HG02870 (cell line): ENCODE measurements at regions not wholly inside any gene's neighbourhood (a gene's known extent, or its start where the extent isn't known, plus 50 kb on each side); places are given as distances from the start of the nearest gene placed in this dataset.

ENCODE experiments used
- ATAC-seq: cut with Tn5 transposase; IDR thresholded peaks from one replicate; pipeline ENCODE4 v1.9.1; 2021; ENCODE audit warnings: mild to moderate bottlenecking, moderate library complexity; ENCODE audit not compliant: unreplicated experiment

DNA sequence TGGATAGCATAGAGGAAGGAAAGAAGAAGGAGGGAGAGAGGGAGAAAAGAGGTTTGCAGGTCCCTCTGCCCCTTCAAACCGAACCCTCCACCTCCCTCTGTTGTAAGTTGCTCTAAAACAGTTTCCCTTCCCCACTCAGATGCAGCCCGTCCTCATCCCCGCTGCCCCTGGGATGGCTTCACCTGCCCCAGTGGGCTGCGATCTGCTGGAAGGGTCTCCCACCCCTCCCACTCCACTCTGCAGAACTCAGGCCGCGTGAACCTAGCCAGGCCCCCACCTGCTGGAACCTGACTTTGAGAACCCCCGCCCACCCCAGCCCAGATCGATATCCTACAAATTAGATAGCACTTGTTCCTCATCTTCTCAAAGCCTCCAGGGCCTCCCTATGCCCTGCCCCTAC lies 190.8 kb downstream of the DLL1 start:
- no peak for ATAC-seq

DNA sequence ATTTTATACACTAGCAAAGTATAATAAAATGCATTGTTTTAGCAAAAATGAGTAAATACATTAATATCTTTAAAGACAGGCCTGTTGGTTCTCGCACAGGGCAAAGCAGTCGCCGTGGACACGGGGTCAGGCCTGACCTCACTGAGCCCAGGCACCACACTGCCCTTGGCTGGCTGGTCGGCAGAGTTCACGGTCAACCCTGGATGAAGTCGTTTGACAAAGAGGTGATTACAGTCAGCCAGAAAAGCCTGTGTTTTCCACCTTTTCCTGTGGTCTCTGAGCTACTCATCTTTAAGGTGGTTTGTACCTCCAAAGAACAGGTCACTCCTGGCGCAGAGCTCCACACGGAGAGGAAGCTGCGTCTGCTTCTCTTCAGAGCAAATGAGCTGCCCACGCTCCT lies 191.5 kb downstream of the DLL1 start:
- no peak for ATAC-seq

DNA sequence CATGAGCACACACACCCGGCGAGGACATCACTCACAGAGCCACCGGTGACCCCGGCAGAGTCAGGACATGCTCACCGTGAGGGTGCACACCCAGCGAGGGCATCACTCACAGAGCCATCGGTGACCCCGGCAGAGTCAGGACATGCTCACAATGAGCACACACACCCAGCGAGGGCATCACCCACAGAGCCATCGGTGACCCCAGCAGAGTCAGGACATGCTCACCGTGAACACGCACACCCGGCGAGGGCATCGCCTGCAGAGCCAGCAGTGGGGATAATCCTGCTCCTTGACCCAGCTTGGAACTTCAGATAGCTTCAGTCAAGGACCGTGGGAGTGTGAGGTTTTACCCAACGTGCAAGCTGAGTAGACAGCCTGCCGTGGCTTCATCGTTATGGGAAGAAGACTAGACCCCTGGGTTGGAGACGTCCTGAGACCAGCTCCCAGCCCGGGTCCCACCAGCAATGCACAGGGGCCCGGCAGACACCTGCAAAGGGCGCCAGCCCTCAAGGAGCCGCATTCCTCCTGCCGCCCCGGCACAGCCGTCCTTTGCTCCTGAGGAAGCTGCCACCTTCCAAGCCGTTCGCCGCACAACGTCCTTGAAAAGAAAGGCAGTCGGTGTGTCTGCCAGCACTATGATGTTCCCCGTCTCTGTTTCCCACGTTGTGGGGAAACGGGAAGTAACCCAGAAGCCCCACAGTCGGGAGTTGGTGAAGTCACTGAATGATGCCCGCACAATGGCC lies 192.3 kb downstream of the DLL1 start:
- ATAC-seq, result no peak

DNA sequence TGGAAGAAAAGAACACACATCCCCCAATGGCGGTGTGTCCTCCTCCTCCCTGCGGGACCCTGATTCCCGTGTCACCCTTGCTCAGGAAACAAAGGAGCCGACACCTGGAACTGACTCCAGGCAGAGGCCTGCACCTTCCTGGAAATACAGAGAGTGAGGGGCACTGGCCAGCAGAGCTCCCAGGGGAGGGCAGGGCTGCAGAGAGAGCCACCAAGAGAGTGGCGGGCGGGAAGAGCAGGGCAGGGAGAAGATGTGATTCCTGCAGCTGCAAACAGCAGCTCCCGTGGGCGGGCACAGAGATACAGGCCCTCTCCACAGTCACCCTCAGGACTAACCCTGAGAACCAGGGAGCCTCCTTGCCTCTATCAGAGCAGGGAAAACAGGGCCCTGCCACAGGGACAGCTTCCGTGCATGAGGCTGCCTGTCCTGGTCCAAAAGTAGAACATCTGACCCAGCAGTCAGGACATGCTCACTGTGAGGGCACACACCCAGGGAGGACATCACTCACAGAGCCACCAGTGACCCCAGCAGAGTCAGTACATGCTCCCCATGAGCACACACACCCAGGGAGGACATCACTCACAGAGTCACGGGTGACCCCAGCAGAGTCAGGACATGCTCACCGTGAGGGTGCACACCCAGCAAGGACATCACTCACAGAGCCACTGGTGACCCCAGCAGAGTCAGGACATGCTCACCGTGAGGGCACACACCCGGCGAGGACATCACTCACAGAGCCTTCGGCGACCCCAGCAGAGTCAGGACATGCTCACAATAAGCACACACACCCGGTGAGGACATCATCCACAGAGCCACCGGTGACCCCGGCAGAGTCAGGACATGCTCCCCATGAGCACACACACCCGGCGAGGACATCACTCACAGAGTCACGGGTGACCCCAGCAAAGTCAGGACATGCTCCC lies 193.1 kb downstream of the DLL1 start:
- ATAC-seq, result no peak

DNA sequence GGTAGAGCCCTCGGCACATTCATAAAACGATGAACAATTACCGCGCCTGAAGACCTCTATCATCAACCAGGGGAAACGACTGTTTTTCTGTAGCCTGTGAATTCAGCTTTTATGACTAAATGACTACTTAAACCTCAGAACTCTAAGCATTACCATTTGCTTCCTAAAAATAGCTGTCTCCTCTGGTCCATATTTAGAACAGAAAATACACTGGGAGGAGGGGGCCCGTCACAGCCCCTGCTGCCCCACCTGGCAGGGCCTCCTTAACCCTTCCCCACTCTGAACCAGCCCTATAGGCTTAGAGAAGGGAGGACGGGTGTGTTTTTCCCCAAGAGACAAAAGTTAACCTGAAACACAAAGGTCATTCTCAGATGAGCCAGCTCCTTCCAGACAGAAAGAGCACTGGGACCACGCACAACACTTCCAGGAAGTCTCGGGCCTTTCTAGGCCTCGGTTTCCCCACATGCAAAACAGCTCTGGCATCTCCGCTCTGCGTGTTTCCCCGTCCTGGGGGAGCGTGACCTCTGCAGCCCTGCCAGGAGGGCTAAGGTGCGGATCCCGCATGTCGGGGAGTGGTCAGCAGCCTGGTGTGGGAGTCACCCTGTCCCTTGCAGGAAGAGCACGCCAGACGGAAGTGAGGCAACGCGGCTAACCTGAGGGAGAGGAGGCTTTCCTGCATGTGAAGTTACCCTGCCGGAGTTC lies 193.9 kb downstream of the DLL1 start:
- ATAC-seq, result no peak

DNA sequence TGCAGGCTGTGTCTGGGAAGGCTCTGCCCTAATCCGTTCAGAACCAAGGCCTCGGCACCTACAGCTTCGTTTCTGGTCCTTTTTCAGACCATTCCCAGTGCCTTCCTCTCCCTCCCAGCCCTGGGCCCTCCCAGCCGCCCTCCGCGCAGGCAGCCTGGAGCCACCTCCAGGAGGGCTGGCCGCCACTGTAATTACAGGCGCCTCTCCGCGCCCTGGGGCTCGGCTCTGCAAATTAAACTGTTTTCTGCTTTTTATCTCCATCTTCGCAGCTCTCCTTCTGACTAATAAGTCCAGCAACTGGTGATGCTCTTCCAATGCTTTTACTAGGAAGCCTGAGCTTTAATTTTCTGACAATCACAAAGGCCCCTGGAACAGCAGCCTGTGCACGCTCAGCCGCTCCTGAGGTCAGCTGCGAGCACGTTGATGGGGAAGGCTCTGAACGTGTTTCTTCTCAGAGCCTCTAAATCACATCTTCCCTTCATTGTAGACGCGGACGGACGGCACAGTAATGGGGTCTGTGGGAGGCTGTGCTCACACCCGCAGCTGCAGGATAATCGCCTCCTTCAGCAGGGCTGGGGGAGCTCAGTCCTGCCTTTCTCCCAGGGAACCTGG lies 194.6 kb downstream of the DLL1 start:
- ATAC-seq, result no peak

DNA sequence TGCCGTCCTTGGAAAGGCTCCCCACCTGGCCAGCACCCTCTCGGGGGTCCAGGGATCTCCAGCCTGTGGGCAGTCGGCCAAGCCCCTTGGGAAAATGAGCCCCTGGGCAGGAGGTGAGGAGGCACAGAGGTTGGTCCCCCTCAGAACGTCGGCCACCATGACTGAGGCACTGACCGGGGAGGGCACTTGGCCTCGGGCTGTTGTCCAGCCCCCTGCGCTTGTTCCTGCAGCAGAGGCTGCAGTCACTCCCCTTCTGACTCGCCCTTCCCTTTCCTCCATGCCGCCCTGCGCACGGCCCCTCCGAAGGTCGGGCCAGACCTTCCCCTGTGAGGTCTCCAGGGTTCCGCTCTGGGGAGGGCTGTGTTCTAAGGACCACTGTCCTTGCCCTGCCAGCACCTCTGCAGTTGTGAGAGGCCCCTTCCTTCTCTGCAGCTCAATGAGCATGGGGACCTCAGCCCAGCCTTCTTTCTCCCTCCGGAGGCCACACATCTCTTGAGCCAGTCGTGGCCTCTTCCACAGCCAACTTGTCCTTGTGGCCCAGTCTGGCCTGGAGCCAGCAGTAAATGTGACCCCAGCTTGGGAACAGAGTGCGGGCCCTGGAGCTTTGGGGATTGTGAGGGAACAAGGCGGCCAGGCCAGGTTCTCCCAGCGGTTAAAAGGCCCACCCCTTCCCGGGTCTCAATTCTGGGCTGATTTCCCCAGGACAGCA lies 195.5 kb downstream of the DLL1 start:
- no peak for ATAC-seq

DNA sequence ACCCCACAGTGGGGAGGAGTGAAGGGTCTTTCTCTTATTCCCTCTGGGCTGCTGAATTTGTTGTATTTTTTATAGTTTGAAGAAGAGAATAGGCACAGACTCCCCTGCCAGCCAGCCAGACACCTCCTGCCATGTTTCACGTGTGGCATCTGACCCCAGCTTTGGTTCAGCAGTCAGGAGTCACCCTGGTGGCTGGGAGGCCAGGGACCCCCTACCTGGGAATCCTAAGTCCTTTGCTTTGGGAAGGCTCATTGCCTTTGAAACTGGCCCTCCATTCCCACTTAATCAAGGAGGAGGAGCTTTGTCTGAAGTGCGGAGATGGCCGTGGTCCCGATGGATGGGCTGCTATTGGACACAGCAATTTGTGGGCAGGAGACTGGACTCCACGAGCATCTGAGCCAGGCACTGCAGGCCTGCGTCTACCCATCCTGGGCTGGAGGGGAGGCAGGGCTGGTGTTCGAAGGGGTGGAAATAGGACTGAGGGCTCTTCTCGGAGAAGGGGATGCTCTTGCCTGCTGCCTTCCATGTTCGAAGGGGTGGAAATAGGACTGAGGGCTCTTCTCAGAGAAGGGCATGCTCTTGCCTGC lies 196.1 kb downstream of the DLL1 start:
- ATAC-seq, result no peak

DNA sequence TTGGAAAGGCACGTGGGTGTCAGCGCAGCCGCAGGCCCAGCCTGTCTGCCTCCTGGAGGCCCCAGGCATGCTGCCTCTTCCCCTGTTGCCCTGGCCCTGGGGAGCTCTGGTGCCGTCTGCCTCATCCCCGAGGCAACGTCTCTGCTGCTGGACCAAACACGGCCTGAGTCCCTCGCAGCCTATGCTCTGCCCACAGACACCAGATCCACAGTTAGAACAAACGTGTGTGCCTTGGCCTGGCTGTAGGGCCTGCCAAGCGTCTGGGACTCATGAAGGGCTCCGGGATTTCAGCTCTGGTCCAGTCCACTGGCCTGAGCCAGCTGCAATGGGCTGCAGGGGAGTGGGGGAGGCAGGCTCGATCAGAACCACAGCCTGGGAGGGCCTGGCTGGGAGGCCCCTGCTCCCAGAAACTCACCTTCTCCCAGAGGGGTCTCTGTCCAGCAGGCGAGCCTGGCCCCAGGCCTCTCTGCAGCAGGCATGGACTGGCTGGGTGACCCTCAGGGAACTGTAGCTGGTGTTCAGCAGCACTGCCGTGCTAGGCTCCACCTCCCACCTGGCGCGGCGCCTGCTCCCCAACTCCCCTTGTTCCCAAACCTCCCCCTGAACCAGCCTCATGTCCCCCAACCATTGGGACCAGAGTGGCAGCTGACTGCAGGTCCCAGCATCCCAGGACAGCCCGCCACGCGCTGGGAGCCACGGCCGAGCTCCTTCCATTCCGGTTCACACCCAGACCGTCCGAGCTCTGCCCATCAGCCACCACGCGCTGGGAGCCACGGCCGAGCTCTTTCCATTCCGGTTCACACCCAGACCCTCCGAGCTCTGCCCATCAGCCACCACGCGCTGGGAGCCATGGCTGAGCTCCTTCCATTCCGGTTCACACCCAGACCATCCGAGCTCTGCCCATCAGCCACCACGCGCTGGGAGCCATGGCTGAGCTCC lies 197.0 kb downstream of the DLL1 start:
- no peak for ATAC-seq

DNA sequence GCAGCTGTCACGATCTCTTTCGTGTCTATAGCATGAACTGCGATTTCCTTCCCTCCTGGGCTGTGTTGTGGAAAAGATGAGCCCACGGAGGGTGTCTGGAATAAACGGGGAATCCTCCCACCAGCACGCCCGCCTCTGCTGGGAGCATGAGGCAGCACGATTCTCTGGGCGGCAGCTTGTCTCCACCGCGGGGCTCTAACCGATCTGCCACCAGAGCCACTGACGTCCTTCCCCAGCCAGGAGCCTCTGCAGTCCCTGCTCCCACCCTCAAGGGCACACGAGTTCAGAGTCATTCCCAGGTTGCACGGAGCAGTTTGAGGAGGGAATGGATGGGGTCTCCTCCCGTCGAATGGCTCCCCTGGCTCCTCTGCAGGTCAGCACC lies 197.6 kb downstream of the DLL1 start:
- no peak for ATAC-seq

DNA sequence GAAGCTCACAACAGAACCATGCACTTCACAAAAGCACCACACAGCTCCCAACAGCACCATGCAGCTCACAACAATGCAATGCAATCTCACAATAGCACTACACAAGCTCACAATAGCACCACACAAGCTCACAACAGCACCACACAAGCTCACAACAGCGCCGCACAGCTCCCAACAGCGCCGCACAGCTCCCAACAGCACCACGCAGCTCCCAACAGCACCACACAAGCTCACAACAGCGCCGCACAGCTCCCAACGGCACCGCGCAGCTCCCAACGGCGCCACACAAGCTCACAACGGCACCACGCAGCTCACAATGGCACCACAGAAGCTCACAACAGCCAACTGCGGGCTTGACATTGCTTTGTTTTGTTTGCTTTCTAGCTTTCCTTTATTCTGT lies 198.1 kb downstream of the DLL1 start:
- no peak for ATAC-seq

DNA sequence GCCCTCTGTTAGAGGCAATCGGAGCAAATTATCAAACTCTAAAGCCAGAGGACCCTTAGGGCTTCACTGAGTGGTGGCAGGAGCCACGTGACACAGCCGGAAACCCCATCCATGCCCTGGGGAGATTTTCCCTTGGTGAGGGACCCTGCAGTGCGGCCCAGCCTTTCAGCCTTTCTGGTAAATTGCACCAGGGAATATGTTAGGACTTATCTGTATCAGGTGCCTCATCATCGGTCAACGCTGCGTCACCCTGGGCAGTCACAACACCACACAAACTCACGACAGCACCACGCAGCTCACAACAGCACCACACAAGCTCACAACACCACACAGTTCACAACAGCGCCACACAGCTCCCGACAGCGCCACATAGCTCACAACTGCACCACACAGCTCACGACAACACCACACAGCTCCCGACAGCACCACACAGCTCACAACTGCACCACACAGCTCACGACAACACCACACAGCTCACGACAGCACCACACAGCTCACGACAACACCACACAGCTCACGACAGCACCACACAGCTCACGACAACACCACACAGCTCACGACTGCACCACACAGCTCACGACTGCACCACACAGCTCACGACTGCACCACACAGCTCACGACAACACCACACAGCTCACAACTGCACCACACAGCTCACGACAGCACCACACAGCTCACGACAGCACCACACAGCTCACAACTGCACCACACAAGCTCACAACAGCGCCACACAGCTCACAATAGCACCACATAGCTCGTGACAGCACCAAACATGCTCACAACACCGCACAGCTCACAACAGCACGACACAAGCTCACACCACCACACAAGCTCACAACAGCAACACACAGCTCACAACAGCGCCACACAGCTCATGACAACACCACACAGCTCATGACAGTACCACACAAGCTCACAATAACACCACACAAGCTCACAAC lies 199.0 kb downstream of the DLL1 start:
- no peak for ATAC-seq

DNA sequence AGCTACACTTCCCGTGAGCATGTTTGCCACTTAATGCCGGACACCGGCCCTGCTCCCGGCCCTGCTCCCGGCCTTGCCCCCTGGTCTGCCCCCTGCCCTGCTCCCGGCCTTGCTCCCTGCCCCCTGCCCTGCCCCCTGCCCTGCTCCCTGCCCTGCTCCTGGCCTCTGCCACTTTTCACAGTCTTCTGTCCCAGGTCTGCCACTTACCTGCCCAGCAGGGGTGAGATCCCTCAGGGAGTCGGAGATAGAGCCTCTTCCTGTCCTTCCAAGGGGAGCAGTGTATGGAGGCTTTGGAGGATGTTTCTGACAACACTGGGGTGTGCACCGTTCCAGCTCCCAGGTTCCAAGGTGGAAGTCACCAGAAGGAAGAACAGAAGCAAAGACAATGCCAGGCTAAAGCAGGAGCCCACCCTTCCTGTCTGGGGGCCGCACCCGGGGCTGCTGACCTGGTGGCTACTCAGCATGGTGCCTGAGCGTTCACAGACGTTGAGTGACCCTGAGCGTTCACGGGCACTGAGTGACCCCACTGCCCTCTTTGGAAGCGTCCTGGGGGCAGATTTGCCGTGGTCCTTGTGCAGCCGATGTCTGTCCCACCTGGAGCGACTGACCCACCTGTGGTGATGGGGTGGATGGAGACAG lies 199.8 kb downstream of the DLL1 start:
- no peak for ATAC-seq

DNA sequence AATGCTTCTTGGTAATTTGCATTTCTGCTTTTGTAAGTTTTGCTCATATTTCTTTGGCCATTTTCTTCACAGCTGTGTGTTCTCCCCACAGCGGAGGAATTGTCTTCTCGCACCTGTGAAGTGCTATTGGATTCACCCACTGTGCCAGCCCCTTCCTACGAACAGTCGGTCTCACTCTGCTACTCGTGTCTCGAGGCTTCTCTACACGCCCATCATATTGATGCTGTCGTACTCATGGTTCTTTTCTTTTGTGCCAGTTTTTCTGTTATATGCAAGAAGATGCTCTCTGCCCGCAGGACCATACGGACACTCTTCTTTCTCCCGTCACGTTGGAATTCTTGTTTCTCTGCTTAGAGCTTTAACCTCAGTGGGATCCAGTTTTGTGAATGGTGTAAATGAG lies 200.3 kb downstream of the DLL1 start:
- no peak for ATAC-seq

DNA sequence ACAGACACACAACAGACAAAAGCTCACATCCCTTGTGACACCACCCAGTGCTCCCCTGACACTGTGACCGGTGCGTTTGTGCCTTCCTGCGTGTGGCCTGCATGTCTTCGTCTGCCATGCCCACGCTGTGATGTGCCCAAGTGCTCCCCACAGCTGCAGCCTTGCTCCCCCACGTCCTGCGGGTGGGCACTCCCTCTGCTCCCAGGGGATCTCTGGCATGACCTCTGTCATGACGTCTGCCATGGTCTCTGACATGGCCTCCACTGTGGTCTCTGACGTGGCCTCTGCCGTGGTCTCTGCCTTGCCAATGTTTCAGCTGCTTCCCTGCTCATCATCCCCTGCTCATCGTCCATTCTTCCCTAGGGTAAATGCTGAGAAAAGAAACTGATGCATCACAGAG lies 200.9 kb downstream of the DLL1 start:
- peak; percentile 16 for ATAC-seq

DNA sequence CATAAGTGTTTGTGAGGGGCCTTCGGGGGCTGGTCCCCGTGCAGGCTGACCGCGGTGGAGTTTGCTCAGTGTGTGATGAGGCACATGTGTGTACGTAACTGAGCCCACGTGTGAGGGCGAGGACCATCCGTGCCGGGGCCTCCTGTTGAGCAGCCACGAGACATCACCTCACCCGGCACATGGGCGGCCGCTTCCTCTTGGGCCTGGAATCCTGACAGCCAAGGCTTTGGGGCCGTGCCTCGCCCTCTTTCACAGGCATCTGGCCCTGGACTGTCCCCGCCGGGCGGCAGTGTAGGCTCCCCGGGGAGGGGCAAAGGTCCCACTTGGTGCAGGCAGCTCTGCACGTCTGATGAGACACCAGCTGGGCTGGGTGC lies 202.3 kb downstream of the DLL1 start:
- ATAC-seq, result no peak

DNA sequence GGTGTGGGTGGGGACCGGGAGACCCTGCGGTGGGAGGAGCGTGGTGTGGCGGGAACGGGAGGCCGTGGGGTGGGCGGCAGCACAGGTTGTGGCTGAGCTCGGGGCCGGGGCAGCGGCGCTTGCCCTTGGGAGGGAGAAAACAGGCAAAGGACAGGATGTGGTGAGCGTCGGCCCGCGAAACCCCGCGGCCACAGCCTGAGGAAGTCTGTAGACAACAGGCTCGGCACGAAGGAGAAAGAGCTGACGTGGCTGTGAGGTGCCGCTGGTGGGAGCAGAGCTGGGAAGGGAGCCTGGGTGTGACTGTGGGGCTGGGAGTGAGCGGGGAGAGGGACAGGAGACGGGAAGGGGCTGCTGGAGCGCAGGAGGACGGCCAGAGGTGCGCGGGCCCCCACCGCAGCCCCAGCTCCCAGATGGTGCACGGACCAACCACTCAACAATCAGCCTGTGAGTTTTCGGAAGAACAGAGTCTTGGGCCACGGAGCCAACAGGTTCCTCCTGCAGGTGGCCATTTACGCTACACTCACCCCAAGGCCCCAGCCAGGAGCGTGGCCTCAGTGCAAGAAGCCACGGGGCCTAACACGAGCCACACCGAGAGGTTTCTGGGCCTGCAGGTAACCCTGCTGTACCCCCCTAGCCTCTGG lies 202.8 kb downstream of the DLL1 start:
- peak; percentile 66 for ATAC-seq
